Panc1 (cell line): ENCODE measurements at regions not wholly inside any gene's neighbourhood (a gene's known extent, or its start where the extent isn't known, plus 50 kb on each side); places are given as distances from the start of the nearest gene placed in this dataset.

Source experiments
- ATAC-seq: fragments of 200-7000 bp; cut with Tn5 transposase; 2 replicates; pipeline ENCODE4 v1.9.1; 2020; ENCODE audit warnings: mild to moderate bottlenecking, moderate library complexity
- BruUV-seq: library from RNA; stranded (reverse); fragments of 400-500 nt; replicated peaks from 2 replicates; lab custom pipeline; 2021; lab: Mats Ljungman, UMichigan
- CTCF ChIA-PET: fragments of 300-600 bp; sonication (Branson Sonifier 250); formaldehyde crosslinking; loops from one replicate; lab custom pipeline; 2022; ENCODE audit warnings: antibody characterized with exemption; lab: Charles Lee
- POLR2A ChIA-PET: fragments of 300-600 bp; sonication (Branson Sonifier 250); formaldehyde crosslinking; loops from one replicate; lab custom pipeline; 2022; ENCODE audit warnings: antibody characterized with exemption; lab: Charles Lee
- DNase-seq: peaks from one replicate; pipeline ENCODE4 v3.0.0-alpha.2; 2010; ENCODE audit warnings: low read depth, low spot score
- H3K27ac ChIP-seq: 2 replicates; pipeline ENCODE4 v1.5.1; 2011; ENCODE audit warnings: mild to moderate bottlenecking, low read length, inconsistent platforms
- H3K27me3 ChIP-seq: fragments of 200-500 bp; sonication (Bioruptor generic); 2 replicates; pipeline ENCODE4 v1.6.0; 2014; ENCODE audit warnings: low read length, inconsistent platforms; ENCODE audit not compliant: control insufficient read depth, insufficient read depth
- H3K36me3 ChIP-seq: fragments of 200-500 bp; sonication (Bioruptor generic); 2 replicates; pipeline ENCODE4 v1.5.1; 2014; ENCODE audit warnings: inconsistent platforms, mild to moderate bottlenecking, low read length, moderate library complexity; ENCODE audit not compliant: control insufficient read depth, insufficient read depth
- H3K4me1 ChIP-seq: 2 replicates; pipeline ENCODE4 v1.5.1; 2011; ENCODE audit warnings: inconsistent platforms, mild to moderate bottlenecking, low read length, moderate library complexity; ENCODE audit not compliant: control insufficient read depth, insufficient read depth
- H3K4me3 ChIP-seq, 2 experiments: 2 replicates each; pipeline ENCODE4 v1.5.1; 2011 to 2012; ENCODE audit warnings: low read depth in 2 of 2, low read length in 2 of 2, mild to moderate bottlenecking in 2 of 2, inconsistent platforms in 1 of 2, moderate library complexity in 1 of 2
- H3K9me3 ChIP-seq: fragments of 200-500 bp; sonication (Bioruptor generic); 2 replicates; pipeline ENCODE4 v1.5.1; 2014; ENCODE audit warnings: low read depth, mild to moderate bottlenecking, inconsistent platforms, low read length, moderate library complexity; ENCODE audit not compliant: control insufficient read depth, insufficient read depth
- POLR2AphosphoS5 ChIP-seq: IDR thresholded peaks from 2 replicates; pipeline ENCODE4 v1.6.1; 2012; ENCODE audit warnings: mild to moderate bottlenecking, low read depth, low read length, moderate library complexity
- SIN3A ChIP-seq: IDR thresholded peaks from 2 replicates; pipeline ENCODE4 v1.6.1; 2012; ENCODE audit warnings: low read depth, mild to moderate bottlenecking, low read length, moderate library complexity, borderline replicate concordance; ENCODE audit not compliant: insufficient read depth
- TCF7L2 ChIP-seq: IDR thresholded peaks from 2 replicates; pipeline ENCODE4 v1.6.1; 2011; ENCODE audit warnings: mild to moderate bottlenecking, low read depth, low read length, inconsistent platforms
- in situ Hi-C: cut with HindIII; loops from 2 replicates; pipeline ENCODE4 v1.10.0; 2016; ENCODE audit warnings: low sequenced_read_pairs, low pct_unique_long_range_greater_than_20kb
- intact Hi-C: fragments of 100-400 bp; cut with micrococcal nuclease; formaldehyde crosslinking; loops from one replicate; pipeline ENCODE4 v1.10.0; 2022; ENCODE audit not compliant: unreplicated experiment
- TF ChIP-seq, protein P1 (sequence below), 2 experiments: IDR thresholded peaks; 2 replicates each; pipeline ENCODE4 v1.6.1; 2011 to 2012; ENCODE audit warnings: low read depth in 2 of 2, control low read depth in 1 of 2, low read length in 1 of 2, mild to moderate bottlenecking in 1 of 2, moderate library complexity in 1 of 2; ENCODE audit not compliant: insufficient read depth in 1 of 2
- TF ChIP-seq, protein P2 (sequence below): fragments of 450-650 bp; IDR thresholded peaks from 2 replicates; pipeline ENCODE4 v1.5.1; 2017; ENCODE audit warnings: mild to moderate bottlenecking

DNA sequence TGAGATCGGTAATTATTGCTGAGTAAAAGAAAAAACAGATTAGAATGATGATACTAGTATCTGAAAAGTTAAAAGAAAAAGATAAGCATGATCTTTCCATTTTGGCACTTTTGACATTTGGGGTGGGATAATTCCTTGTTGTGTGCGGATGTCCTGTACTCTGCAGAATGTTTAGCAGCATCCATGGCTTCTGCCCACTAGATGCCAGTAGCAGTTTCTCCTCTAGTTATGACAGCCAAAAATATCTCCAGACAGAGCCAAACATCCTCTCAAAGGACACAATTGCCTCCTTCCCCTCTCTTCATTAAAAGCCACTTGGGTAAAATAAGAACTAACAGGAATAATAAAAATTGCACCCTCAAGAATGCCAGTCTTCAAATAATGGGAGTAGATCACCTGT is 468.8 kb upstream of the GRM7 start:
- H3K4me3 ChIP-seq: no peak overlapping the region
- intact Hi-C loops: no loop called here
- no peaks in the 10 kb centered on the region for H3K9me3 ChIP-seq
- ChIA-PET CTCF (no interaction called here), POLR2A (no interaction called here)
- TF ChIP-seq, protein P1, sequence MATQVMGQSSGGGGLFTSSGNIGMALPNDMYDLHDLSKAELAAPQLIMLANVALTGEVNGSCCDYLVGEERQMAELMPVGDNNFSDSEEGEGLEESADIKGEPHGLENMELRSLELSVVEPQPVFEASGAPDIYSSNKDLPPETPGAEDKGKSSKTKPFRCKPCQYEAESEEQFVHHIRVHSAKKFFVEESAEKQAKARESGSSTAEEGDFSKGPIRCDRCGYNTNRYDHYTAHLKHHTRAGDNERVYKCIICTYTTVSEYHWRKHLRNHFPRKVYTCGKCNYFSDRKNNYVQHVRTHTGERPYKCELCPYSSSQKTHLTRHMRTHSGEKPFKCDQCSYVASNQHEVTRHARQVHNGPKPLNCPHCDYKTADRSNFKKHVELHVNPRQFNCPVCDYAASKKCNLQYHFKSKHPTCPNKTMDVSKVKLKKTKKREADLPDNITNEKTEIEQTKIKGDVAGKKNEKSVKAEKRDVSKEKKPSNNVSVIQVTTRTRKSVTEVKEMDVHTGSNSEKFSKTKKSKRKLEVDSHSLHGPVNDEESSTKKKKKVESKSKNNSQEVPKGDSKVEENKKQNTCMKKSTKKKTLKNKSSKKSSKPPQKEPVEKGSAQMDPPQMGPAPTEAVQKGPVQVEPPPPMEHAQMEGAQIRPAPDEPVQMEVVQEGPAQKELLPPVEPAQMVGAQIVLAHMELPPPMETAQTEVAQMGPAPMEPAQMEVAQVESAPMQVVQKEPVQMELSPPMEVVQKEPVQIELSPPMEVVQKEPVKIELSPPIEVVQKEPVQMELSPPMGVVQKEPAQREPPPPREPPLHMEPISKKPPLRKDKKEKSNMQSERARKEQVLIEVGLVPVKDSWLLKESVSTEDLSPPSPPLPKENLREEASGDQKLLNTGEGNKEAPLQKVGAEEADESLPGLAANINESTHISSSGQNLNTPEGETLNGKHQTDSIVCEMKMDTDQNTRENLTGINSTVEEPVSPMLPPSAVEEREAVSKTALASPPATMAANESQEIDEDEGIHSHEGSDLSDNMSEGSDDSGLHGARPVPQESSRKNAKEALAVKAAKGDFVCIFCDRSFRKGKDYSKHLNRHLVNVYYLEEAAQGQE (IDR thresholded peaks at IDR 0.05; ENCODE audit: insufficient read depth in 1 of 2, low read depth in 2 of 2, low read length in 1 of 2): no peak
- TF ChIP-seq, protein P2, sequence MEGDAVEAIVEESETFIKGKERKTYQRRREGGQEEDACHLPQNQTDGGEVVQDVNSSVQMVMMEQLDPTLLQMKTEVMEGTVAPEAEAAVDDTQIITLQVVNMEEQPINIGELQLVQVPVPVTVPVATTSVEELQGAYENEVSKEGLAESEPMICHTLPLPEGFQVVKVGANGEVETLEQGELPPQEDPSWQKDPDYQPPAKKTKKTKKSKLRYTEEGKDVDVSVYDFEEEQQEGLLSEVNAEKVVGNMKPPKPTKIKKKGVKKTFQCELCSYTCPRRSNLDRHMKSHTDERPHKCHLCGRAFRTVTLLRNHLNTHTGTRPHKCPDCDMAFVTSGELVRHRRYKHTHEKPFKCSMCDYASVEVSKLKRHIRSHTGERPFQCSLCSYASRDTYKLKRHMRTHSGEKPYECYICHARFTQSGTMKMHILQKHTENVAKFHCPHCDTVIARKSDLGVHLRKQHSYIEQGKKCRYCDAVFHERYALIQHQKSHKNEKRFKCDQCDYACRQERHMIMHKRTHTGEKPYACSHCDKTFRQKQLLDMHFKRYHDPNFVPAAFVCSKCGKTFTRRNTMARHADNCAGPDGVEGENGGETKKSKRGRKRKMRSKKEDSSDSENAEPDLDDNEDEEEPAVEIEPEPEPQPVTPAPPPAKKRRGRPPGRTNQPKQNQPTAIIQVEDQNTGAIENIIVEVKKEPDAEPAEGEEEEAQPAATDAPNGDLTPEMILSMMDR: no peak
- TF ChIP-seq SIN3A (no peak), TCF7L2 (no peak), POLR2AphosphoS5 (no peak)
- no peaks in the 10 kb centered on the region for H3K36me3 ChIP-seq
- DNase-seq: no peak
- H3K27me3 ChIP-seq: no peaks in the 10 kb centered on the region
- no TSS peak for BruUV-seq
- no peaks in the 10 kb centered on the region for H3K4me1 ChIP-seq
- H3K27ac ChIP-seq: no peak overlapping the region
- ATAC-seq: no peak
- in situ Hi-C loops: no loop called here

DNA sequence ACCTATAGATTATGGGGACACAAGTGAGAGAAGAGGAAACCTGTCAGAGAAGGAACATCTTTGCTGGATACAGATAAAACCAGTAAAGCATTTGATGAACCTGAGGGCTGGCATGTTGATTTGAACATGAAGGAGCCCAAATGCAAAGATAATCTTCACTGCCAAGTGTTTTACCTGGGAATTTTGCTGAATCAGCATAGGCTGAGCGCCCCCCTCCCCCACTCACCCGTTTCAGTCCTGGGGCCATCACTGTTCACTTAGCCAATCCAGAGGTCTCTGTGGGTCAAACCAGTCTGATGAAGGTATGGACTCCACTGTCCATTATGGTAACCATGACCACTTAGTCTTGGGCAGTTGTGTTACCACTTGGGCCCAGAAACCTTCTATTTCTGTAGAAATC is 466.0 kb upstream of the GRM7 start:
- ChIA-PET CTCF (no interaction called here), POLR2A (no interaction called here)
- Histone ChIP-seq H3K27ac (no peak overlapping the region), H3K27me3 (no peaks in the 10 kb centered on the region), H3K9me3 (no peaks in the 10 kb centered on the region), H3K36me3 (no peaks in the 10 kb centered on the region), H3K4me1 (no peaks in the 10 kb centered on the region), H3K4me3 (no peak overlapping the region)
- no peak for DNase-seq
- no TSS peak for BruUV-seq
- no peak for ATAC-seq
- in situ Hi-C loops (no loop called here), intact Hi-C loops (no loop called here)
- TF ChIP-seq SIN3A: no peak
- no peak for TF ChIP-seq TCF7L2
- TF ChIP-seq, protein P2: no peak
- TF ChIP-seq, protein P1 (IDR thresholded peaks at IDR 0.05; ENCODE audit: insufficient read depth in 1 of 2, low read depth in 2 of 2, low read length in 1 of 2): no peak
- no peak for TF ChIP-seq POLR2AphosphoS5
